Effector memory CD8-positive, alpha-beta T cell (primary cell): ENCODE measurements at regions not wholly inside any gene's neighbourhood (a gene's known extent, or its start where the extent isn't known, plus 50 kb on each side); places are given as distances from the start of the nearest gene placed in this dataset.

Experiments used
- ATAC-seq: fragments of 150-1000 bp; cut with Tn5 transposase; replicated peaks from 2 replicates; pipeline ENCODE4 v1.10.0; 2021; ENCODE audit warnings: mild to moderate bottlenecking, moderate library complexity
- DNase-seq, 3 experiments: peaks; one replicate each; pipeline ENCODE4 v3.0.0; 2021
- H3K27ac Mint-ChIP-seq, 2 donors: one replicate each; pipeline ENCODE4 v1.8.0; 2022; ENCODE audit warnings: mild to moderate bottlenecking in 2 of 2, mixed read lengths in 2 of 2, moderate library complexity in 2 of 2
- H3K27me3 Mint-ChIP-seq, 2 donors: one replicate each; pipeline ENCODE4 v1.8.0; 2022; ENCODE audit warnings: mixed read lengths in 2 of 2
- H3K36me3 Mint-ChIP-seq: one replicate; pipeline ENCODE4 v1.8.0; 2022; ENCODE audit warnings: mild to moderate bottlenecking, moderate library complexity, mixed read lengths; ENCODE audit not compliant: insufficient read depth
- H3K4me1 Mint-ChIP-seq, 2 donors: one replicate each; pipeline ENCODE4 v1.8.0; 2022; ENCODE audit warnings: low read depth in 2 of 2, mixed read lengths in 2 of 2
- H3K4me3 Mint-ChIP-seq, 2 donors: one replicate each; pipeline ENCODE4 v1.8.0; 2022; ENCODE audit warnings: mild to moderate bottlenecking in 2 of 2, mixed read lengths in 2 of 2, moderate library complexity in 2 of 2
- H3K9me3 Mint-ChIP-seq, 2 donors: one replicate each; pipeline ENCODE4 v1.8.0; 2022; ENCODE audit warnings: mixed read lengths in 2 of 2

- Mint-ChIP-seq H3K4me3 (no peak overlapping the region), H3K27me3 (no peaks in the 10 kb centered on the region), H3K36me3 (no peaks in the 10 kb centered on the region), H3K27ac (no peak overlapping the region), H3K4me1 (no peaks in the 10 kb centered on the region), H3K9me3 (peaks cover 0 to 3% of the 10 kb centered on the region in 2 donors)
- no peak for DNase-seq
- no peak for ATAC-seq
Measured at GRCh38 chr4:20504146-20504545, 196.1 kb upstream of the PACRGL start.

GRCh38 chr4:20505927-20506326, 194.3 kb upstream of the PACRGL start:
- Mint-ChIP-seq H3K36me3 (no peaks in the 10 kb centered on the region), H3K4me3 (no peak overlapping the region), H3K9me3 (peaks cover 0 to 3% of the 10 kb centered on the region in 2 donors), H3K27ac (no peak overlapping the region), H3K4me1 (no peaks in the 10 kb centered on the region), H3K27me3 (no peaks in the 10 kb centered on the region)
- ATAC-seq (no peak), DNase-seq (no peak)

- ATAC-seq (no peak), DNase-seq (no peak)
- Mint-ChIP-seq H3K4me1 (no peaks in the 10 kb centered on the region), H3K4me3 (no peak overlapping the region), H3K36me3 (no peaks in the 10 kb centered on the region), H3K9me3 (peaks cover 0 to 3% of the 10 kb centered on the region in 2 donors), H3K27me3 (no peaks in the 10 kb centered on the region), H3K27ac (no peak overlapping the region)
Measured at GRCh38 chr4:20506827-20507226, 193.4 kb upstream of the PACRGL start.

- H3K9me3 Mint-ChIP-seq: peaks cover 0 to 5% of the 10 kb centered on the region in 2 donors
- H3K27ac Mint-ChIP-seq: no peak overlapping the region
- no peak for ATAC-seq
- no peaks in the 10 kb centered on the region for H3K4me1 Mint-ChIP-seq
- no peak for DNase-seq
- no peaks in the 10 kb centered on the region for H3K27me3 Mint-ChIP-seq
- no peaks in the 10 kb centered on the region for H3K36me3 Mint-ChIP-seq
- no peak overlapping the region for H3K4me3 Mint-ChIP-seq
Measured at GRCh38 chr4:20509315-20509714, 190.9 kb upstream of the PACRGL start.

- no peaks in the 10 kb centered on the region for H3K4me1 Mint-ChIP-seq
- no peaks in the 10 kb centered on the region for H3K27me3 Mint-ChIP-seq
- H3K9me3 Mint-ChIP-seq: peaks cover 0 to 5% of the 10 kb centered on the region in 2 donors
- H3K4me3 Mint-ChIP-seq: no peak overlapping the region
- ATAC-seq (no peak), DNase-seq (no peak)
- H3K27ac Mint-ChIP-seq: no peak overlapping the region
- H3K36me3 Mint-ChIP-seq: no peaks in the 10 kb centered on the region
Measured at GRCh38 chr4:20512033-20512792, 188.0 kb upstream of the PACRGL start.

DNA sequence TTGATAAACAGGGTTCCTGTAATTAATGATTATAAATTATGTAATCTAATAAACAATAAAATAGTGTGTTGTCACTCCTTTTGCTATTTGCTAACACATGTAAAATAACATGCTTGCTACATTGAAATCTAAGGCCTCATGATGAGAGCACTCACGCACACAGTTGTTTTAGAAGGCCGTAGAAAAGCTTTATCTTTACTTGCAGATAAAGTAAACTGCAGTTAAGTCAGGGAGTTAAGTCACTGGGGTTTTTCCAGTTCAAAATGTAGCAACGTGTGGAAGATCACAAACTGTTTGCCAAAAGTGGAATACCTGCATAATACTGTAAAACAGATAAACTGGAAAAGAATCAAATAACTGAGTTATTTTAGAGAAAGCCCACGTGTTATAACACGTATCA, 187.3 kb upstream of the PACRGL start:
- Mint-ChIP-seq H3K27me3 (no peaks in the 10 kb centered on the region), H3K36me3 (no peaks in the 10 kb centered on the region), H3K4me3 (no peak overlapping the region), H3K9me3 (peaks cover 0 to 5% of the 10 kb centered on the region in 2 donors), H3K27ac (no peak overlapping the region), H3K4me1 (no peaks in the 10 kb centered on the region)
- no peak for DNase-seq
- ATAC-seq: no peak

GRCh38 chr4:20520901-20521300, 179.4 kb upstream of the PACRGL start:
- no peak overlapping the region for H3K27ac Mint-ChIP-seq
- H3K4me1 Mint-ChIP-seq: no peaks in the 10 kb centered on the region
- H3K9me3 Mint-ChIP-seq: peaks cover 0 to 7% of the 10 kb centered on the region in 2 donors
- DNase-seq (no peak), ATAC-seq (no peak)
- no peaks in the 10 kb centered on the region for H3K36me3 Mint-ChIP-seq
- H3K4me3 Mint-ChIP-seq: no peak overlapping the region
- no peaks in the 10 kb centered on the region for H3K27me3 Mint-ChIP-seq

DNA sequence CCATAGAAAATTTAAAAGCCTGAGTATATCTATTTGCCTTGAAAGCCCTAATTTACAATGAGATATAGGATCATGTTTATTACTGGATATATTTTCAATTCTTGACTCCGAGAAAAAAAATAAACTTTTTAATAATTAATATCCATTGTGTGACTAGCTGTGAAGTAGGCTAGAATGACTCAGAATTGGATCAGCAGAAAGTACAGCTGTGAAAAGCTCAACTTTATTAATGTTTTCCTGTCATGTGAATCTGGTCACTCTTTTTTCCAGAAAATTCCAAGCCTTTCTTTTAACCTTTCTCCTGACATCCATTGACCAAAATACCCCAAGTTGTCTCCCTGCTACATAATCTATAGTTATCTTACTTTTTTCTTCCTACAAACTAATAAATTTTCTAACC, 171.8 kb upstream of the PACRGL start:
- no peaks in the 10 kb centered on the region for H3K36me3 Mint-ChIP-seq
- H3K27ac Mint-ChIP-seq: no peak overlapping the region
- H3K4me1 Mint-ChIP-seq: no peaks in the 10 kb centered on the region
- peaks cover 0 to 4% of the 10 kb centered on the region in 2 donors for H3K9me3 Mint-ChIP-seq
- DNase-seq (no peak), ATAC-seq (no peak)
- no peaks in the 10 kb centered on the region for H3K27me3 Mint-ChIP-seq
- H3K4me3 Mint-ChIP-seq: no peak overlapping the region

DNA sequence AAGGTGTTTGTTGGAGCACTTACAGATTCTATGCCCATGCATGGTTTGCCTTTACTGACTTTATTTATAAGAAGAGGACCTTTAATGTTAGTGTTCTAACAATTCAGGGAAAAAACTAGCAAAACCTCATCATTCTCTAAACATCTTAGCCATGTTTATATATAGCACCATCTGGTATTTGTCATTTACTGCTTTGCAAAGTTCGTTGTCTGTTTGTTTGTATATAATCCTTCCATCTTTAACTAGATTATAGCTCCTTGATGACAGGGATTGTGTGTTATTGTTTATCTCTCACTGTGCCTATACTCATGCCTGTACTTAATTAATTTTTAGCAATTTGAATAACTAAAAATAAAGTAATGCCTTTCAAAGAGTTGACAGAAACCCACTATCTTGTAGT, 170.6 kb upstream of the PACRGL start:
- no peaks in the 10 kb centered on the region for H3K36me3 Mint-ChIP-seq
- no peak overlapping the region for H3K27ac Mint-ChIP-seq
- no peaks in the 10 kb centered on the region for H3K27me3 Mint-ChIP-seq
- H3K4me3 Mint-ChIP-seq: no peak overlapping the region
- no peaks in the 10 kb centered on the region for H3K4me1 Mint-ChIP-seq
- no peak for ATAC-seq
- DNase-seq: no peak
- H3K9me3 Mint-ChIP-seq: no peaks in the 10 kb centered on the region

DNA sequence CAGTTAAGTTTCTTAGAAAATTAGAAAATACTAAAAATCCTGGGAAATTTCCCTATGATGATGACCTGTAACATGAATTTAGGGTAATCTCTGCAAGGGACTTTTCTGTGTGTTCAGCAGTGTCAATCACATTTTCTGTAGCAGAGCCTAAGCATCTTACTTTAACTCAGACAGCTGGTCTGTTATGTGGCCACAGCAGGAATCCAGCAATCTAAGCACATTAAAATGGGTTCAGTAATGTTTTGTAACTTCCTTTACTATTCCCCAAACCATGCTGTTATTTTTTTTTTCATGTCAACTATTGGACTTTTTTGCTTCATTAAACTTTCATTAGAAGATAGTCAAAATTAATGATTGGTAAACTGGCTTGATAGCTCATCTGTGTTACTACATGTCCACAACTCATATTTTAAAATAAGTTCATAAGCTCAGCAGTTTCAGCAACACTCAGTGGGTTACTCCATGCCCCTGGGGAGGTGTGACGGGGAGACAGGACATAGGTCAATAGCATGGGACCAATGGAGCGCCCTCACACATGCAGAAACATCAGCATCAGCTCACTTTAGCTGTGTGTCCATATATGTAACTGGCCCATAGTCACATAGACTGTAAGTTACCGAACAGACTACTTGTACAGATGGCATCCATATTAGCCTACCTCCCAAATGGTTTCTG, 168.0 kb upstream of the PACRGL start:
- H3K36me3 Mint-ChIP-seq: no peaks in the 10 kb centered on the region
- DNase-seq (no peak), ATAC-seq (no peak)
- no peaks in the 10 kb centered on the region for H3K27me3 Mint-ChIP-seq
- H3K9me3 Mint-ChIP-seq: no peaks in the 10 kb centered on the region
- no peaks in the 10 kb centered on the region for H3K4me1 Mint-ChIP-seq
- no peak overlapping the region for H3K4me3 Mint-ChIP-seq
- H3K27ac Mint-ChIP-seq: no peak overlapping the region

DNA sequence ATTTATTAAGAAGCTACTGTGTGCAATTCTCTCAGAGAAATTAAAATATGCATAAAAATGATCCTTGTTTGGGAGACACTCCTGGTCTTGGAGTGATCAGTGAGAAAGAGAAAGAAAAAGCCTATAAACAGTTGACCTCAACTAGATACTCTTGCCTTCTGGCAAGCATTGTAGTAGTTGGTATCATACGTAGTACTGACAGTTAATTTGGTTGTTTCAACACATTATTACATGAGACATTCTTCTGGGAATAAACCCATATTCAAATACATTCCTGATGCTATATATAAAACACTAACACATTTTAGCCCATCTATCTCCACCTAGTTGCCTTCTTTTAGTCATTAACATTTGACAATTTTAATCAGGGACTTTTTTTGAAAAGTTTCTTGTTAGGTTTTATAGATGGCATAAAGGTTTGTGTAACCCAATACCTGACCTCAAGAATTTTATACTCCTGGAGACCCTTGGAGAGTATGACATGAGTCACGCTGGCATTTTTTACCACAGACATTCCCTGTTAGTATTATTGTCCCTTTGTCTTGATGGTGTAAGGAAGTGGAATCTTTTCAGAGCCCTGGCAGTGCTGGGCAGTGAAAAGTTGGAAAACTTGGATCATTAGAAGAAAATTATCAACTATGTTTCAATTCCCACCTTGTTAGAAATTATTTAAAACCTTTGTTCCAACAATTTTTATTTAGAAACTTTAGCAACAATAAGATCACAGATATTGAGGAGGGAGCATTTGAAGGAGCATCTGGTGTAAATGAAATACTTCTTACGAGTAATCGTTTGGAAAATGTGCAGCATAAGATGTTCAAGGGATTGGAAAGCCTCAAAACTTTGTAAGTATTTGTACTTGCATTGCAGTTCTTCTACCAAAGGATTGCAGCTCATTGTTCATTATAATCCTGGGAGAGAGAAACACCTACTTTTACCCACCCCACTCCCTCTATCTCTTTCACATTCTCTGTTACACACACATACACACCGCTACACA, 167.1 kb upstream of the PACRGL start:
- Mint-ChIP-seq H3K4me3 (no peak overlapping the region), H3K36me3 (no peaks in the 10 kb centered on the region), H3K4me1 (no peaks in the 10 kb centered on the region), H3K9me3 (no peaks in the 10 kb centered on the region), H3K27me3 (no peaks in the 10 kb centered on the region), H3K27ac (no peak overlapping the region)
- ATAC-seq: no peak
- no peak for DNase-seq

DNA sequence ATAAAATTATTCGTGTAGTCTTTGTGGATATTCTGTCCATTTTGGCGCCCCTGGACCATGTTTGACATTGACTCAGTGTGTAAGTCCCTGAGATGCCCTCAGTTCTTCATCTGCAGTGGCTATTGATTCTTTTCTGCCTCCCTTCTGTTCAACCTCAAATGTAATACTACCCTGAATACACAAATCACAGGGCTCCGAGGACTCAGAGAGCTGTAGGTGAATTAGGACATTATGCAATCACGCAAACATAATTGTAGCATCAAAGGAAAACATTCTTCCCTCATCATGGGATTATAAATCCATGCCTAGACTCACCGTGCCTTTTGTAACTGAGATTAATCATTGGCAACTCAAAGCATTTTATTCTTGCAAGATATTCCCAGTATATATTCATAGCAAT, 161.4 kb upstream of the PACRGL start:
- H3K36me3 Mint-ChIP-seq: no peaks in the 10 kb centered on the region
- no peak overlapping the region for H3K27ac Mint-ChIP-seq
- no peak overlapping the region for H3K4me3 Mint-ChIP-seq
- ATAC-seq (no peak), DNase-seq (no peak)
- H3K4me1 Mint-ChIP-seq: no peaks in the 10 kb centered on the region
- no peaks in the 10 kb centered on the region for H3K27me3 Mint-ChIP-seq
- no peaks in the 10 kb centered on the region for H3K9me3 Mint-ChIP-seq

DNA sequence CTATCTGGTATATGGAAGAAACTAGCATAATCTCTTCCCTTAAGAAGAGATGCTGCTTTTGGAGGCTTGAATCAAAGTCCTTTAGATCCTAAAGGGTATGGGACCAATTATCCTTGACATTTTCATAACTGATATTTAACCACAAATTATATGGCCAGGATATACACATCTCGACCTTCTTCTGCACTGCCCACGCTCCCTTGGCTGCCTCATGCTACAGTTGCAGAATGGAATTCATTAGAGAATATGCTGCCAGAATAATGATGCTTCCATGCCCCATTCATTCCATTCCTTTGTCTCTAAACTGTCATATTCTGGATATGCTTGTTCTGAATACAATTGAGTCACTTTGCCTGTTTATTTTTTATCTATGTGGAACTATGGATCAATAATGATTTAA, 157.1 kb upstream of the PACRGL start:
- no peaks in the 10 kb centered on the region for H3K4me1 Mint-ChIP-seq
- no peak for DNase-seq
- H3K27ac Mint-ChIP-seq: no peak overlapping the region
- no peaks in the 10 kb centered on the region for H3K36me3 Mint-ChIP-seq
- no peaks in the 10 kb centered on the region for H3K9me3 Mint-ChIP-seq
- H3K27me3 Mint-ChIP-seq: no peaks in the 10 kb centered on the region
- ATAC-seq: no peak
- no peak overlapping the region for H3K4me3 Mint-ChIP-seq
